SH-SY5Y (cell line): ENCODE measurements at regions not wholly inside any gene's neighbourhood (a gene's known extent, or its start where the extent isn't known, plus 50 kb on each side); places are given as distances from the start of the nearest gene placed in this dataset.

Experiments used
- GATA2 ChIP-seq: IDR thresholded peaks from 2 replicates; pipeline ENCODE4 v1.6.1; 2011; ENCODE audit warnings: mild to moderate bottlenecking, low read depth, low read length
- GATA3 ChIP-seq: IDR thresholded peaks from 2 replicates; pipeline ENCODE4 v1.6.1; 2011; ENCODE audit warnings: low read depth, mild to moderate bottlenecking, low read length, moderate library complexity

GRCh38 chr22:22141771-22142591 lies 102.6 kb upstream of the VPREB1 start:
- TF ChIP-seq GATA2 (no peak), GATA3 (no peak)
